T-helper 2 cell treated with Interferon-gamma antibody and Interleukin-4, amounts not matched to agents 100 ng/mL and 5 ng/mL, for 36 hours (primary cell): ENCODE measurements at regions not wholly inside any gene's neighbourhood (a gene's known extent, or its start where the extent isn't known, plus 50 kb on each side); places are given as distances from the start of the nearest gene placed in this dataset.
"Not testable (repeated sequence)": the region's sequence is repeated elsewhere in the genome, so short reads cannot be mapped to it uniquely, and the experiment has no call there.

Experiments used
- intact Hi-C: fragments of 100-400 bp; cut with micrococcal nuclease; formaldehyde crosslinking; loops from one replicate; pipeline ENCODE4 v1.15.1; 2023

GRCh38 chr4:18626996-18627395 lies 605.4 kb upstream of the LCORL start:
- intact Hi-C loops = no loop called here

GRCh38 chr4:18626366-18626765 lies 604.8 kb upstream of the LCORL start:
- intact Hi-C loops = no loop called here

GRCh38 chr4:18621186-18621585 lies 599.6 kb upstream of the LCORL start:
- intact Hi-C loops = no loop called here

- intact Hi-C loops = no loop called here
These were observed 595.2 kb upstream of the LCORL start for GRCh38 chr4:18616720-18617119.

GRCh38 chr4:18611026-18611425 lies 589.5 kb upstream of the LCORL start:
- intact Hi-C loops = no loop called here

- intact Hi-C loops = no loop called here
These were observed 587.5 kb upstream of the LCORL start for GRCh38 chr4:18608908-18609533.

- intact Hi-C loops = not testable (repeated sequence)
These were observed 581.1 kb upstream of the LCORL start for GRCh38 chr4:18602610-18603009.

GRCh38 chr4:18593297-18594002 lies 571.9 kb upstream of the LCORL start:
- intact Hi-C loops = loop anchor here (1.0 to 2.0 kb wide), 4 partner anchors 657 to 1044 kb away; no protein-coding TSS in a partner anchor

- intact Hi-C loops = no loop called here
These were observed 561.3 kb upstream of the LCORL start for GRCh38 chr4:18582841-18583240.

- intact Hi-C loops = no loop called here
These were observed 556.8 kb upstream of the LCORL start for GRCh38 chr4:18578307-18578706.

- intact Hi-C loops = no loop called here
These were observed 550.9 kb upstream of the LCORL start for GRCh38 chr4:18572481-18572880.

- intact Hi-C loops = no loop called here
These were observed 549.8 kb upstream of the LCORL start for GRCh38 chr4:18571301-18571761.

- intact Hi-C loops = no loop called here
These were observed 548.8 kb upstream of the LCORL start for GRCh38 chr4:18570370-18570769.

- intact Hi-C loops = no loop called here
These were observed 547.0 kb upstream of the LCORL start for GRCh38 chr4:18568600-18568999.

- intact Hi-C loops = no loop called here
These were observed 545.6 kb upstream of the LCORL start for GRCh38 chr4:18566970-18567799.

GRCh38 chr4:18559492-18559891 lies 537.9 kb upstream of the LCORL start:
- intact Hi-C loops = no loop called here

- intact Hi-C loops = no loop called here
These were observed 534.8 kb upstream of the LCORL start for GRCh38 chr4:18556402-18556801.

GRCh38 chr4:18540349-18540748 lies 518.8 kb upstream of the LCORL start:
- intact Hi-C loops = no loop called here

- intact Hi-C loops = no loop called here
These were observed 516.6 kb upstream of the LCORL start for GRCh38 chr4:18538121-18538520.

GRCh38 chr4:18536428-18536827 lies 514.9 kb upstream of the LCORL start:
- intact Hi-C loops = no loop called here

GRCh38 chr4:18535948-18536347 lies 514.4 kb upstream of the LCORL start:
- intact Hi-C loops = no loop called here

- intact Hi-C loops = no loop called here
These were observed 511.8 kb upstream of the LCORL start for GRCh38 chr4:18533262-18533775.
